HepG2 (cell line): ENCODE measurements at regions not wholly inside any gene's neighbourhood (a gene's known extent, or its start where the extent isn't known, plus 50 kb on each side); places are given as distances from the start of the nearest gene placed in this dataset.

Experiments
- ARID4A ChIP-seq: sonication (generic); formaldehyde crosslinking; IDR thresholded peaks from 2 replicates; pipeline ENCODE4 v1.5.0; 2020; ENCODE audit warnings: mild to moderate bottlenecking, missing genetic modification reagents, borderline replicate concordance
- BRCA1 ChIP-seq: sonication (generic); formaldehyde crosslinking; IDR thresholded peaks from 2 replicates; pipeline ENCODE4 v1.4.0; 2020; ENCODE audit warnings: missing genetic modification reagents
- FOXA3 ChIP-seq: IDR thresholded peaks from 2 replicates; pipeline ENCODE4 v1.6.1; 2016; ENCODE audit warnings: missing genetic modification reagents, missing compliant biosample characterization
- HNF4A ChIP-seq: sonication (generic); formaldehyde crosslinking; IDR thresholded peaks from 2 replicates; pipeline ENCODE4 v1.4.0; 2020; ENCODE audit warnings: missing genetic modification reagents
- HOMEZ ChIP-seq: IDR thresholded peaks from 2 replicates; pipeline ENCODE4 v1.6.1; 2016; ENCODE audit warnings: low read depth
- HOXA5 ChIP-seq: sonication (generic); formaldehyde crosslinking; IDR thresholded peaks from 2 replicates; pipeline ENCODE4 v1.4.0; 2020; ENCODE audit warnings: missing genetic modification reagents
- KLF13 ChIP-seq: sonication (generic); formaldehyde crosslinking; IDR thresholded peaks from 2 replicates; pipeline ENCODE4 v1.4.0; 2020; ENCODE audit warnings: mild to moderate bottlenecking, missing genetic modification reagents
- KLF15 ChIP-seq: sonication (generic); formaldehyde crosslinking; IDR thresholded peaks from 2 replicates; pipeline ENCODE4 v1.8.1; 2023; ENCODE audit warnings: borderline replicate concordance, mild to moderate bottlenecking, inconsistent platforms, missing genetic modification reagents, mixed read lengths
- MTA1 ChIP-seq: sonication (generic); formaldehyde crosslinking; IDR thresholded peaks from 2 replicates; pipeline ENCODE4 v1.4.0; 2020; ENCODE audit warnings: missing genetic modification reagents, mild to moderate bottlenecking, borderline replicate concordance
- MTF2 ChIP-seq: sonication (generic); formaldehyde crosslinking; IDR thresholded peaks from 2 replicates; pipeline ENCODE4 v1.5.0; 2020; ENCODE audit warnings: missing genetic modification reagents, borderline replicate concordance
- PATZ1 ChIP-seq: sonication (generic); formaldehyde crosslinking; IDR thresholded peaks from 2 replicates; pipeline ENCODE4 v1.4.0; 2020; ENCODE audit warnings: missing genetic modification reagents
- PBX3 ChIP-seq: sonication (generic); formaldehyde crosslinking; IDR thresholded peaks from 2 replicates; pipeline ENCODE4 v1.8.1; 2023; ENCODE audit warnings: missing genetic modification reagents, inconsistent platforms, borderline replicate concordance
- POGK ChIP-seq: sonication (generic); formaldehyde crosslinking; conservative IDR thresholded peaks from 2 replicates; pipeline ENCODE4 v1.8.0; 2022; ENCODE audit warnings: mild to moderate bottlenecking, moderate library complexity, missing genetic modification reagents
- SMAD1 ChIP-seq: sonication (generic); formaldehyde crosslinking; IDR thresholded peaks from 2 replicates; pipeline ENCODE4 v1.4.0; 2020; ENCODE audit warnings: missing genetic modification reagents, low read depth, mild to moderate bottlenecking, borderline replicate concordance
- ZBTB3 ChIP-seq: sonication (generic); formaldehyde crosslinking; IDR thresholded peaks from 2 replicates; pipeline ENCODE4 v1.4.0; 2020; ENCODE audit warnings: low read depth, mild to moderate bottlenecking, moderate library complexity, missing genetic modification reagents, borderline replicate concordance
- ZNF20 ChIP-seq: sonication (generic); formaldehyde crosslinking; IDR thresholded peaks from 2 replicates; pipeline ENCODE4 v1.4.0; 2020; ENCODE audit warnings: mild to moderate bottlenecking, moderate library complexity, missing genetic modification reagents
- ZNF337 ChIP-seq: sonication (generic); formaldehyde crosslinking; IDR thresholded peaks from 2 replicates; pipeline ENCODE4 v1.5.1; 2020; ENCODE audit warnings: missing genetic modification reagents, low read depth, mild to moderate bottlenecking, borderline replicate concordance
- ZNF33A ChIP-seq: sonication (generic); formaldehyde crosslinking; IDR thresholded peaks from 2 replicates; pipeline ENCODE4 v1.5.1; 2020; ENCODE audit warnings: missing genetic modification reagents, mild to moderate bottlenecking, moderate library complexity, borderline replicate concordance

- TF ChIP-seq ARID4A: peak; percentile 21; the same call in 1 of the 2 replicates
- no peak for TF ChIP-seq ZBTB3
- TF ChIP-seq MTF2 (CRISPR knock-in tag): no peak
- 0 out of 2 replicates have a peak, but pooled peaks have one; percentile 28 for TF ChIP-seq POGK (CRISPR knock-in tag)
- TF ChIP-seq KLF15 (CRISPR knock-in tag): no peak
- TF ChIP-seq PATZ1 (CRISPR knock-in tag): peak; percentile 33; the same call in 1 of the 2 replicates
- TF ChIP-seq ZNF33A: no peak
- TF ChIP-seq ZNF337: no peak
- no peak for TF ChIP-seq SMAD1 (CRISPR knock-in tag)
- TF ChIP-seq FOXA3 (CRISPR knock-in tag): peak; percentile 70
- TF ChIP-seq MTA1 (CRISPR knock-in tag): no peak
- TF ChIP-seq BRCA1 (CRISPR knock-in tag): no peak
- TF ChIP-seq HNF4A (CRISPR knock-in tag): peak; percentile 56
- no peak for TF ChIP-seq KLF13 (CRISPR knock-in tag)
- peak; percentile 68 for TF ChIP-seq HOMEZ
- no peak for TF ChIP-seq PBX3 (CRISPR knock-in tag)
- TF ChIP-seq ZNF20: no peak
- TF ChIP-seq HOXA5 (CRISPR knock-in tag): peak; percentile 50; the same call in 1 of the 2 replicates
Measured at GRCh38 chr1:93814059-93814794, 64.8 kb downstream of the DNTTIP2 start (continued).
